HL-60 (cell line): ENCODE measurements at regions not wholly inside any gene's neighbourhood (a gene's known extent, or its start where the extent isn't known, plus 50 kb on each side); places are given as distances from the start of the nearest gene placed in this dataset.

Experiments
- CTCF ChIP-seq: IDR thresholded peaks from one replicate; pipeline ENCODE4 v1.5.1; 2011; ENCODE audit warnings: low read length, control low read depth, inconsistent platforms; ENCODE audit not compliant: insufficient read depth
- GABPA ChIP-seq: IDR thresholded peaks from 2 replicates; pipeline ENCODE4 v1.6.1; 2012; ENCODE audit warnings: low read depth

- TF ChIP-seq CTCF = no peak
- no peak for TF ChIP-seq GABPA
Measured at GRCh38 chr10:131652438-131653139, 248.2 kb upstream of the PPP2R2D start.
